ENCODE measurements at regions not wholly inside any gene's neighbourhood (a gene's known extent, or its start where the extent isn't known, plus 50 kb on each side); places are given as distances from the start of the nearest gene placed in this dataset.

DNA sequence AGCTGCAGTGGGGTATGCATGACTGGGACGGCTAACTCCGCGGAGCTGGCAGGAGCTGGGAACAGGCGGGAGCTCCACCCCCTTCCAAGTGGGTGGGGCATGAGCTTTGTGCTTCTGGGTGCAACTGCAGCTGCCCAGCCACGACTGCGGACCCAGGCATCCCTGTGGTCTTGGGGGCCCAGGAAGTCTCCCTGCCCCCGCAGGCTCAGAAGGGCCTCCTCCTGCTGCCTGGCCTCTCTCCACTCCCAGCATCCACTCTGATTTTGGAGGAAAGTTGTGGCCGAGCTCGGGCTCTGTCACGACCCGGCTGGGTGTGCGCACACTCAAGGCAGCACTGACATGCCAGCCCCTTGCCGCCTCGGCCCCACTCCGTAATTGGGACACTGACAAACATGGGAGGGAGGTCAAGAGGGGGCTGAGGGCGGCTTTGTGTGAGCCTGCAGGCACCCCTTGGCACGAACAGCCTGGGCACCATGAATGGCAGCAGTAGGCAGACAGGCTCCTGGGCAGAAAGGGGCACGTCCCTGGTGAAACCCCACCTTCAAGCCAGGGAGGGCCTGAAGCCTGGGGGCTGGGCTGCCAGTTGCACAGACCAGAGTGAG lies 822.6 kb downstream of the GLUD2 start:
- Histone ChIP-seq H2AFZ (ENCODE audit: low read depth, low read length) (no peak overlapping the region), H3K4me2 (ENCODE audit: insufficient read depth, low read length) (no peak overlapping the region), H3K4me3 (no peak overlapping the region), H3K9me1 (ENCODE audit: control insufficient read depth, insufficient read depth, low read length) (no peaks in the 10 kb centered on the region), H3K79me2 (ENCODE audit: control insufficient read depth, insufficient read depth, low read length) (no peaks in the 10 kb centered on the region), H3K9me3 (replicated peaks; ENCODE audit: control insufficient read depth, insufficient read depth, low read depth, low read length) (no peaks in the 10 kb centered on the region), H3K9ac (ENCODE audit: insufficient read depth in 1 of 2, low read depth in 2 of 2, low read length in 2 of 2) (no peak overlapping the region), H3K36me3 (ENCODE audit: control insufficient read depth, insufficient read depth, low read length) (no peaks in the 10 kb centered on the region), H3K27ac (ENCODE audit: extremely low read depth, low read depth, low read length) (no peak overlapping the region), H4K20me1 (replicated peaks; ENCODE audit: control insufficient read depth, insufficient read depth, low read length) (no peaks in the 10 kb centered on the region), H3K4me1 (replicated peaks in 1 of 2; ENCODE audit: control insufficient read depth in 2 of 2, insufficient read depth in 2 of 2, low read length in 2 of 2) (peaks cover 0 to 3% of the 10 kb centered on the region in 2 experiments; a peak in 1 of 5 replicates), H3K27me3 (ENCODE audit: control insufficient read depth in 2 of 2, insufficient read depth in 2 of 2, low read length in 2 of 2) (no peaks in the 10 kb centered on the region)
- FAIRE-seq (no peak), ATAC-seq (no peak), DNase-seq (ENCODE audit: extremely low read depth in 1 of 4, low spot score in 3 of 4) (no peak)
- CTCF ChIA-PET (ENCODE audit: low intra/inter-chr PET ratio) = no interaction called here
- WGBS (ENCODE audit: insufficient coverage, low coverage, missing lambda C conversion rate) = 39% methylated on average over 5 of the region's 18 CpGs
- POLR2A ChIA-PET = no interaction called here
- intact Hi-C loops (cut with micrococcal nuclease) (no loop called here), in situ Hi-C loops (cut with MboI) (no loop called here)
- no TSS peak for BruUV-seq (replicated peaks)
- TF ChIP-seq ZNF57 (CRISPR knock-in tag; IDR thresholded peaks at IDR 0.05) (no peak), POLR2A (conservative IDR thresholded peaks at IDR 0.05) (no peak), ZNF232 (CRISPR knock-in tag; IDR thresholded peaks at IDR 0.05) (no peak), SAP30 (IDR thresholded peaks at IDR 0.05; ENCODE audit: borderline replicate concordance, insufficient read depth, low read depth, low read length, poor library complexity, severe bottlenecking) (no peak), MYC (IDR thresholded peaks at IDR 0.05; ENCODE audit: low read depth, low read length) (no peak), MYC (CRISPR knock-in tag; IDR thresholded peaks at IDR 0.05; ENCODE audit: borderline replicate concordance, low read depth) (no peak)
- TF ChIP-seq, protein P1, sequence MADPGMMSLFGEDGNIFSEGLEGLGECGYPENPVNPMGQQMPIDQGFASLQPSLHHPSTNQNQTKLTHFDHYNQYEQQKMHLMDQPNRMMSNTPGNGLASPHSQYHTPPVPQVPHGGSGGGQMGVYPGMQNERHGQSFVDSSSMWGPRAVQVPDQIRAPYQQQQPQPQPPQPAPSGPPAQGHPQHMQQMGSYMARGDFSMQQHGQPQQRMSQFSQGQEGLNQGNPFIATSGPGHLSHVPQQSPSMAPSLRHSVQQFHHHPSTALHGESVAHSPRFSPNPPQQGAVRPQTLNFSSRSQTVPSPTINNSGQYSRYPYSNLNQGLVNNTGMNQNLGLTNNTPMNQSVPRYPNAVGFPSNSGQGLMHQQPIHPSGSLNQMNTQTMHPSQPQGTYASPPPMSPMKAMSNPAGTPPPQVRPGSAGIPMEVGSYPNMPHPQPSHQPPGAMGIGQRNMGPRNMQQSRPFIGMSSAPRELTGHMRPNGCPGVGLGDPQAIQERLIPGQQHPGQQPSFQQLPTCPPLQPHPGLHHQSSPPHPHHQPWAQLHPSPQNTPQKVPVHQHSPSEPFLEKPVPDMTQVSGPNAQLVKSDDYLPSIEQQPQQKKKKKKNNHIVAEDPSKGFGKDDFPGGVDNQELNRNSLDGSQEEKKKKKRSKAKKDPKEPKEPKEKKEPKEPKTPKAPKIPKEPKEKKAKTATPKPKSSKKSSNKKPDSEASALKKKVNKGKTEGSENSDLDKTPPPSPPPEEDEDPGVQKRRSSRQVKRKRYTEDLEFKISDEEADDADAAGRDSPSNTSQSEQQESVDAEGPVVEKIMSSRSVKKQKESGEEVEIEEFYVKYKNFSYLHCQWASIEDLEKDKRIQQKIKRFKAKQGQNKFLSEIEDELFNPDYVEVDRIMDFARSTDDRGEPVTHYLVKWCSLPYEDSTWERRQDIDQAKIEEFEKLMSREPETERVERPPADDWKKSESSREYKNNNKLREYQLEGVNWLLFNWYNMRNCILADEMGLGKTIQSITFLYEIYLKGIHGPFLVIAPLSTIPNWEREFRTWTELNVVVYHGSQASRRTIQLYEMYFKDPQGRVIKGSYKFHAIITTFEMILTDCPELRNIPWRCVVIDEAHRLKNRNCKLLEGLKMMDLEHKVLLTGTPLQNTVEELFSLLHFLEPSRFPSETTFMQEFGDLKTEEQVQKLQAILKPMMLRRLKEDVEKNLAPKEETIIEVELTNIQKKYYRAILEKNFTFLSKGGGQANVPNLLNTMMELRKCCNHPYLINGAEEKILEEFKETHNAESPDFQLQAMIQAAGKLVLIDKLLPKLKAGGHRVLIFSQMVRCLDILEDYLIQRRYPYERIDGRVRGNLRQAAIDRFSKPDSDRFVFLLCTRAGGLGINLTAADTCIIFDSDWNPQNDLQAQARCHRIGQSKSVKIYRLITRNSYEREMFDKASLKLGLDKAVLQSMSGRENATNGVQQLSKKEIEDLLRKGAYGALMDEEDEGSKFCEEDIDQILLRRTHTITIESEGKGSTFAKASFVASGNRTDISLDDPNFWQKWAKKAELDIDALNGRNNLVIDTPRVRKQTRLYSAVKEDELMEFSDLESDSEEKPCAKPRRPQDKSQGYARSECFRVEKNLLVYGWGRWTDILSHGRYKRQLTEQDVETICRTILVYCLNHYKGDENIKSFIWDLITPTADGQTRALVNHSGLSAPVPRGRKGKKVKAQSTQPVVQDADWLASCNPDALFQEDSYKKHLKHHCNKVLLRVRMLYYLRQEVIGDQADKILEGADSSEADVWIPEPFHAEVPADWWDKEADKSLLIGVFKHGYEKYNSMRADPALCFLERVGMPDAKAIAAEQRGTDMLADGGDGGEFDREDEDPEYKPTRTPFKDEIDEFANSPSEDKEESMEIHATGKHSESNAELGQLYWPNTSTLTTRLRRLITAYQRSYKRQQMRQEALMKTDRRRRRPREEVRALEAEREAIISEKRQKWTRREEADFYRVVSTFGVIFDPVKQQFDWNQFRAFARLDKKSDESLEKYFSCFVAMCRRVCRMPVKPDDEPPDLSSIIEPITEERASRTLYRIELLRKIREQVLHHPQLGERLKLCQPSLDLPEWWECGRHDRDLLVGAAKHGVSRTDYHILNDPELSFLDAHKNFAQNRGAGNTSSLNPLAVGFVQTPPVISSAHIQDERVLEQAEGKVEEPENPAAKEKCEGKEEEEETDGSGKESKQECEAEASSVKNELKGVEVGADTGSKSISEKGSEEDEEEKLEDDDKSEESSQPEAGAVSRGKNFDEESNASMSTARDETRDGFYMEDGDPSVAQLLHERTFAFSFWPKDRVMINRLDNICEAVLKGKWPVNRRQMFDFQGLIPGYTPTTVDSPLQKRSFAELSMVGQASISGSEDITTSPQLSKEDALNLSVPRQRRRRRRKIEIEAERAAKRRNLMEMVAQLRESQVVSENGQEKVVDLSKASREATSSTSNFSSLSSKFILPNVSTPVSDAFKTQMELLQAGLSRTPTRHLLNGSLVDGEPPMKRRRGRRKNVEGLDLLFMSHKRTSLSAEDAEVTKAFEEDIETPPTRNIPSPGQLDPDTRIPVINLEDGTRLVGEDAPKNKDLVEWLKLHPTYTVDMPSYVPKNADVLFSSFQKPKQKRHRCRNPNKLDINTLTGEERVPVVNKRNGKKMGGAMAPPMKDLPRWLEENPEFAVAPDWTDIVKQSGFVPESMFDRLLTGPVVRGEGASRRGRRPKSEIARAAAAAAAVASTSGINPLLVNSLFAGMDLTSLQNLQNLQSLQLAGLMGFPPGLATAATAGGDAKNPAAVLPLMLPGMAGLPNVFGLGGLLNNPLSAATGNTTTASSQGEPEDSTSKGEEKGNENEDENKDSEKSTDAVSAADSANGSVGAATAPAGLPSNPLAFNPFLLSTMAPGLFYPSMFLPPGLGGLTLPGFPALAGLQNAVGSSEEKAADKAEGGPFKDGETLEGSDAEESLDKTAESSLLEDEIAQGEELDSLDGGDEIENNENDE (IDR thresholded peaks at IDR 0.05; ENCODE audit: low read depth, low read length) = no peak
- TF ChIP-seq, protein P2, sequence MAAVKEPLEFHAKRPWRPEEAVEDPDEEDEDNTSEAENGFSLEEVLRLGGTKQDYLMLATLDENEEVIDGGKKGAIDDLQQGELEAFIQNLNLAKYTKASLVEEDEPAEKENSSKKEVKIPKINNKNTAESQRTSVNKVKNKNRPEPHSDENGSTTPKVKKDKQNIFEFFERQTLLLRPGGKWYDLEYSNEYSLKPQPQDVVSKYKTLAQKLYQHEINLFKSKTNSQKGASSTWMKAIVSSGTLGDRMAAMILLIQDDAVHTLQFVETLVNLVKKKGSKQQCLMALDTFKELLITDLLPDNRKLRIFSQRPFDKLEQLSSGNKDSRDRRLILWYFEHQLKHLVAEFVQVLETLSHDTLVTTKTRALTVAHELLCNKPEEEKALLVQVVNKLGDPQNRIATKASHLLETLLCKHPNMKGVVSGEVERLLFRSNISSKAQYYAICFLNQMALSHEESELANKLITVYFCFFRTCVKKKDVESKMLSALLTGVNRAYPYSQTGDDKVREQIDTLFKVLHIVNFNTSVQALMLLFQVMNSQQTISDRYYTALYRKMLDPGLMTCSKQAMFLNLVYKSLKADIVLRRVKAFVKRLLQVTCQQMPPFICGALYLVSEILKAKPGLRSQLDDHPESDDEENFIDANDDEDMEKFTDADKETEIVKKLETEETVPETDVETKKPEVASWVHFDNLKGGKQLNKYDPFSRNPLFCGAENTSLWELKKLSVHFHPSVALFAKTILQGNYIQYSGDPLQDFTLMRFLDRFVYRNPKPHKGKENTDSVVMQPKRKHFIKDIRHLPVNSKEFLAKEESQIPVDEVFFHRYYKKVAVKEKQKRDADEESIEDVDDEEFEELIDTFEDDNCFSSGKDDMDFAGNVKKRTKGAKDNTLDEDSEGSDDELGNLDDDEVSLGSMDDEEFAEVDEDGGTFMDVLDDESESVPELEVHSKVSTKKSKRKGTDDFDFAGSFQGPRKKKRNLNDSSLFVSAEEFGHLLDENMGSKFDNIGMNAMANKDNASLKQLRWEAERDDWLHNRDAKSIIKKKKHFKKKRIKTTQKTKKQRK (IDR thresholded peaks at IDR 0.05; ENCODE audit: borderline replicate concordance, low read depth, low read length) = no peak

Data from K562 (cell line).